ENCODE measurements at regions not wholly inside any gene's neighbourhood (a gene's known extent, or its start where the extent isn't known, plus 50 kb on each side); places are given as distances from the start of the nearest gene placed in this dataset.

DNA sequence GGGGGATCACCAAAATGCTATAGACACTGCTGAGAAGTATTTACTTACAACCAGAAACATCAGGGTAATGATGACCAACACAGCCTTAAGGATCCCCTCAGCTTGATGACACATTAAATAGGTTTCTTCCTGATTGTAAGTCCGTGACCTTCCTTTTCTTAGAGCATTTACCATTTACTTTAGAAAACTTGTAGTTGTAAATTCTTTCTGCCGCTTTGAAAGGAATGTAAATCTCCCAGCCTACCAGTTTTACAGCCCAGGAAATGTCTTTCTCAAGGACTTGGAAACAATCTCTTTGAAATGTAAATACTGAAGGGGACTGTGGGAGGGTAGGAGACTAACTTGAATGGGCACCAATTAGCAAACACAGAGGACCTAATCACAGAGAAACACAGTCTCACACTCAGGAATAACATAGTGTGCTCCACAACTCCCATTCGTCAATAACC lies 278.6 kb downstream of the DSC3 start:
- H3K79me2 ChIP-seq (ENCODE audit: control insufficient read depth, insufficient read depth, low read length), result no peaks in the 10 kb centered on the region
- no peak overlapping the region for H3K4me3 ChIP-seq (ENCODE audit: control insufficient read depth in 2 of 3, extremely low read depth in 1 of 3, insufficient read depth in 2 of 3, low read depth in 1 of 3, low read length in 3 of 3)
- DNase-seq (ENCODE audit: low read depth, low spot score) (no peak), FAIRE-seq (no peak)
- H3K9me1 ChIP-seq (ENCODE audit: control insufficient read depth, extremely low read depth, insufficient read depth, low read length), result no peaks in the 10 kb centered on the region
- no peak overlapping the region for H3K4me2 ChIP-seq (ENCODE audit: control insufficient read depth, extremely low read depth, insufficient read depth, low read depth, low read length)
- no peak overlapping the region for H2AFZ ChIP-seq (ENCODE audit: control insufficient read depth, low read length)
- H3K27me3 ChIP-seq (ENCODE audit: control insufficient read depth, extremely low read depth, insufficient read depth, low read length), result no peaks in the 10 kb centered on the region
- H4K20me1 ChIP-seq (ENCODE audit: control insufficient read depth, extremely low read depth, insufficient read depth, low read length), result no peaks in the 10 kb centered on the region
- H3K36me3 ChIP-seq (ENCODE audit: control insufficient read depth in 2 of 2, extremely low read depth in 1 of 2, insufficient read depth in 2 of 2, low read length in 2 of 2), result no peaks in the 10 kb centered on the region
- dilution Hi-C loops (cut with MboI; ENCODE audit: extremely low pct_ligation_motif_present, low sequenced_read_pairs), result no loop called here
- no peaks in the 10 kb centered on the region for H3K9me3 ChIP-seq (ENCODE audit: control insufficient read depth, low read depth, low read length)
- H3K27ac ChIP-seq (ENCODE audit: control insufficient read depth, insufficient read depth, low read length), result no peak overlapping the region
- no peak for TF ChIP-seq EZH2 (IDR thresholded peaks at IDR 0.05; ENCODE audit: low read length)
- TF ChIP-seq, protein P1, sequence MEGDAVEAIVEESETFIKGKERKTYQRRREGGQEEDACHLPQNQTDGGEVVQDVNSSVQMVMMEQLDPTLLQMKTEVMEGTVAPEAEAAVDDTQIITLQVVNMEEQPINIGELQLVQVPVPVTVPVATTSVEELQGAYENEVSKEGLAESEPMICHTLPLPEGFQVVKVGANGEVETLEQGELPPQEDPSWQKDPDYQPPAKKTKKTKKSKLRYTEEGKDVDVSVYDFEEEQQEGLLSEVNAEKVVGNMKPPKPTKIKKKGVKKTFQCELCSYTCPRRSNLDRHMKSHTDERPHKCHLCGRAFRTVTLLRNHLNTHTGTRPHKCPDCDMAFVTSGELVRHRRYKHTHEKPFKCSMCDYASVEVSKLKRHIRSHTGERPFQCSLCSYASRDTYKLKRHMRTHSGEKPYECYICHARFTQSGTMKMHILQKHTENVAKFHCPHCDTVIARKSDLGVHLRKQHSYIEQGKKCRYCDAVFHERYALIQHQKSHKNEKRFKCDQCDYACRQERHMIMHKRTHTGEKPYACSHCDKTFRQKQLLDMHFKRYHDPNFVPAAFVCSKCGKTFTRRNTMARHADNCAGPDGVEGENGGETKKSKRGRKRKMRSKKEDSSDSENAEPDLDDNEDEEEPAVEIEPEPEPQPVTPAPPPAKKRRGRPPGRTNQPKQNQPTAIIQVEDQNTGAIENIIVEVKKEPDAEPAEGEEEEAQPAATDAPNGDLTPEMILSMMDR (optimal IDR thresholded peaks at IDR 0.05 in 1 of 3, IDR thresholded peaks at IDR 0.05 in 1 of 3, conservative IDR thresholded peaks at IDR 0.05 in 1 of 3; ENCODE audit: extremely low read depth in 1 of 3, insufficient read depth in 2 of 3, low read length in 3 of 3), result no peak
- H3K4me1 ChIP-seq (ENCODE audit: control insufficient read depth, extremely low read depth, insufficient read depth, low read length), result no peaks in the 10 kb centered on the region
- no peak overlapping the region for H3K9ac ChIP-seq (ENCODE audit: control insufficient read depth, extremely low read depth, insufficient read depth, low read length)

DNA sequence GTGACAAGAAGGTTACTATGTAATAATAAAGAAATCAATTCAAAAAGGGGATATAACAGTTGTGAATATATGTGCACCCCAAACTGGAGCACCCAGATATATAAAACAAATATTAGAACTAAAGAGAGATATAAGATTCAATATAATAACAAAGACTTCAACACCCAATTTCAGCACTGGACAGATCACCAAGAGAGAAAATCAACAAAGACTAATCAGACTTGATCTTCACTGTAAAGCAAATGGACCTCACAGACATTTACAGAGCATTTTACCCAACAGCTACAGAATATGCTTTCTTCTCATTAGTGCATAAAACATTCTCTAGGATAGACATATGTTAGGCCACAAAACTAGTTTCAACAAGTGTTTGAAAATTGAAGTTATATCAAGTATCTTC lies 287.7 kb downstream of the DSC3 start:
- dilution Hi-C loops (cut with MboI; ENCODE audit: extremely low pct_ligation_motif_present, low sequenced_read_pairs), result no loop called here

More for the DNA sequence above, 287.7 kb downstream of the DSC3 start:
- DNase-seq (ENCODE audit: low read depth, low spot score), result no peak
- no peaks in the 10 kb centered on the region for H3K9me3 ChIP-seq (ENCODE audit: control insufficient read depth, low read depth, low read length)
- no peaks in the 10 kb centered on the region for H3K27me3 ChIP-seq (ENCODE audit: control insufficient read depth, extremely low read depth, insufficient read depth, low read length)
- H3K36me3 ChIP-seq (ENCODE audit: control insufficient read depth in 2 of 2, extremely low read depth in 1 of 2, insufficient read depth in 2 of 2, low read length in 2 of 2), result no peaks in the 10 kb centered on the region
- no peak overlapping the region for H3K4me3 ChIP-seq (ENCODE audit: control insufficient read depth in 2 of 3, extremely low read depth in 1 of 3, insufficient read depth in 2 of 3, low read depth in 1 of 3, low read length in 3 of 3)
- no peak overlapping the region for H3K4me2 ChIP-seq (ENCODE audit: control insufficient read depth, extremely low read depth, insufficient read depth, low read depth, low read length)
- TF ChIP-seq, protein P1 (optimal IDR thresholded peaks at IDR 0.05 in 1 of 3, IDR thresholded peaks at IDR 0.05 in 1 of 3, conservative IDR thresholded peaks at IDR 0.05 in 1 of 3; ENCODE audit: extremely low read depth in 1 of 3, insufficient read depth in 2 of 3, low read length in 3 of 3), result no peak
- no peak for TF ChIP-seq EZH2 (IDR thresholded peaks at IDR 0.05; ENCODE audit: low read length)
- H4K20me1 ChIP-seq (ENCODE audit: control insufficient read depth, extremely low read depth, insufficient read depth, low read length), result no peaks in the 10 kb centered on the region
- H3K79me2 ChIP-seq (ENCODE audit: control insufficient read depth, insufficient read depth, low read length), result no peaks in the 10 kb centered on the region
- H3K9ac ChIP-seq (ENCODE audit: control insufficient read depth, extremely low read depth, insufficient read depth, low read length), result no peak overlapping the region
- no peaks in the 10 kb centered on the region for H3K9me1 ChIP-seq (ENCODE audit: control insufficient read depth, extremely low read depth, insufficient read depth, low read length)
- no peak overlapping the region for H2AFZ ChIP-seq (ENCODE audit: control insufficient read depth, low read length)
- FAIRE-seq, result no peak
- no peaks in the 10 kb centered on the region for H3K4me1 ChIP-seq (ENCODE audit: control insufficient read depth, extremely low read depth, insufficient read depth, low read length)
- no peak overlapping the region for H3K27ac ChIP-seq (ENCODE audit: control insufficient read depth, insufficient read depth, low read length)

Measured in keratinocyte (primary cell).